ENCODE measurements at regions not wholly inside any gene's neighbourhood (a gene's known extent, or its start where the extent isn't known, plus 50 kb on each side); places are given as distances from the start of the nearest gene placed in this dataset.

DNA sequence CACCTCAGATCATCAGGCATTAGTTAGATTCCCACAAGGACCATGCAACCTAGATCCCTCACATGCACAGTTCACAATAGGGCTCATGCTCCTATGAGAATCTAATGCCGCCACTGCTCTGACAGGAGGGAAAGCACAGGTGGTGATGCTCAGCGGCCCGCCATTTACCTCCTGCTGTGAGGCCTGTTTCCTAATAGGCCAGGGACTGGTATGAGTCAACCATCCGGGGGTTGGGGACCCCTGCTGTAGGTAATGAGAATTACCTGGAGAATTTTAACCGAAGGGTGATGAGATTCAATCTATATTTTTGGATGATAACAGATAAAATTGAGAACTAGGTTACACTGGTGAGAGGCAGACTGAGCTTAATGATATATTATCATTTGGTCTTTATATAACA is 101.4 kb downstream of the LACC1 start:
- TF ChIP-seq, protein P1, sequence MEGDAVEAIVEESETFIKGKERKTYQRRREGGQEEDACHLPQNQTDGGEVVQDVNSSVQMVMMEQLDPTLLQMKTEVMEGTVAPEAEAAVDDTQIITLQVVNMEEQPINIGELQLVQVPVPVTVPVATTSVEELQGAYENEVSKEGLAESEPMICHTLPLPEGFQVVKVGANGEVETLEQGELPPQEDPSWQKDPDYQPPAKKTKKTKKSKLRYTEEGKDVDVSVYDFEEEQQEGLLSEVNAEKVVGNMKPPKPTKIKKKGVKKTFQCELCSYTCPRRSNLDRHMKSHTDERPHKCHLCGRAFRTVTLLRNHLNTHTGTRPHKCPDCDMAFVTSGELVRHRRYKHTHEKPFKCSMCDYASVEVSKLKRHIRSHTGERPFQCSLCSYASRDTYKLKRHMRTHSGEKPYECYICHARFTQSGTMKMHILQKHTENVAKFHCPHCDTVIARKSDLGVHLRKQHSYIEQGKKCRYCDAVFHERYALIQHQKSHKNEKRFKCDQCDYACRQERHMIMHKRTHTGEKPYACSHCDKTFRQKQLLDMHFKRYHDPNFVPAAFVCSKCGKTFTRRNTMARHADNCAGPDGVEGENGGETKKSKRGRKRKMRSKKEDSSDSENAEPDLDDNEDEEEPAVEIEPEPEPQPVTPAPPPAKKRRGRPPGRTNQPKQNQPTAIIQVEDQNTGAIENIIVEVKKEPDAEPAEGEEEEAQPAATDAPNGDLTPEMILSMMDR (conservative IDR thresholded peaks at IDR 0.05): no peak
- H3K27ac ChIP-seq: no peak overlapping the region

DNA sequence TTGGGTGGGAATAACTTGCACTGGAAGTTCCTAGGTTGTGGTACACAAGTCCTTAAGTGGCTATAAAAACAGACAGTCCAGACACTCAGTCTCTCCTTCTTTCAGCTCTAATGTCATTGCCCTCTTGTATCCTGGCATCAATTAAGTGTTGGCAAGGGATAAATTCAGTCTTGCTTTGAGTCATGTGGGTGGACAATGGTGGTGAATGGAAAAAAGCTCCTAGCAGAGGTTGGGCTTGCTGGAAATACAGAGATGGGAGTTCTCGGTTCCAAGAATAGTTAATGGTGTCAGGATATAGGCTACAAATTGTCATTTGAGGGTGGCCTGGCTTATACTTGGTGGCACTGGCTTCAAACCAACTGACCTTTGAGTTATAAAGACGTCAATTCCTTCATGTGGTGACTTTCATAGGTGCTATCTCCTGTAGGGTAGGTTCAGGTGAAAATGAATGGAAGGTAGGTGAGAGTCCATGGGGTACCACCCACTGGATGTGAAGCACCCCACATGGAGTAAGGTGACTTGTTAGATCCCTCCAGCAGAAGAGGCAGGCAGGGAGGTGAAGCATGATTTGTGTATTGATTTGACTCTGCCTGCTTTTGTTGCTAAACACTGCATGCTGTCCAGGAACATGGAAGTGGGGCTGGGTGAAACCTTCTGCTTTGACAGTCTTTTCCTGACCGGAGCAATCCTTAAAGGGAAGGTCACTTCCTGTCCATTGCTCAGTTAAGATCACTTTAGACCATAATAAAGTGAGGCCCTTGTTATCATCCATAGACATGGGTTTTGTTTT is 102.0 kb downstream of the LACC1 start:
- TF ChIP-seq, protein P1 (conservative IDR thresholded peaks at IDR 0.05): no peak
- H3K27ac ChIP-seq: no peak overlapping the region

DNA sequence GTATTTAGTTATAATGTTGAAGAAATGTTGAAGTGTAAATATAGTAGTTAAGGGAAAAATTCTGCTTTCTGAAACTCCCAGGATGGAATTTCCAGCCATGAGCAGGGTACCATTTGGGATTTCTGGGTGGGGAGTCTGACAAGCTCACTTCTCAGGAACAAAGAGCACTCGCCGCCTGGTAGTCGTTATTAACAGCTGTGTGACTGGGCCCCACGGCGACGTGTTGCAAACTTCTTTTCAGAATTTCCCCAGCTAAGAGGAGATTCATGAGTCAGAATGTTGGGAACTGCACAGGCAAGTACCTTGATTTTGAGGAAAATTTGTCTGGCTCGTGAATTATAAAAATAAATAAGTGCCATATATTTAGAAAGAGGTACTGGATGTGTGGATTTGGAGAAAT is 103.7 kb downstream of the LACC1 start:
- TF ChIP-seq, protein P1 (conservative IDR thresholded peaks at IDR 0.05): no peak
- no peak overlapping the region for H3K27ac ChIP-seq

DNA sequence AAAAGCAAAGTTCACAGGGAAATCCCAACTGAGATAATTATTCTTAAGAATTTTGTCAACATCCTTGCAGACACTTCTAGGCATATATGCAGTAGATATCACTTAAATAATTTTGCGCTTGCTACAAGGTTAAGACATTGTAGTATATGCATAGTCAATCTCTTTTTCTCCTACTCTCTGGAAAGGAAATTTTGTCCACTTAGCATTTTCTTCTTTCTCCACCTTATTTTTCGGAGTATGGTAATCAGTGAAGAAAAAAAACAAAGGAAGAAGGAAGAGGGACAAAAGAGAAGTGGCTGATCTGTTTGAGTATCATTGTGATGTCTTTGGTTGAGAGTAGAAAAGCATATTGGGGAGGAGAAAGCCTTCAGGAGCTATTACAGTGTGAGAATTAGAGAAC is 104.6 kb downstream of the LACC1 start:
- no peak overlapping the region for H3K27ac ChIP-seq
- TF ChIP-seq, protein P1 (conservative IDR thresholded peaks at IDR 0.05): no peak

DNA sequence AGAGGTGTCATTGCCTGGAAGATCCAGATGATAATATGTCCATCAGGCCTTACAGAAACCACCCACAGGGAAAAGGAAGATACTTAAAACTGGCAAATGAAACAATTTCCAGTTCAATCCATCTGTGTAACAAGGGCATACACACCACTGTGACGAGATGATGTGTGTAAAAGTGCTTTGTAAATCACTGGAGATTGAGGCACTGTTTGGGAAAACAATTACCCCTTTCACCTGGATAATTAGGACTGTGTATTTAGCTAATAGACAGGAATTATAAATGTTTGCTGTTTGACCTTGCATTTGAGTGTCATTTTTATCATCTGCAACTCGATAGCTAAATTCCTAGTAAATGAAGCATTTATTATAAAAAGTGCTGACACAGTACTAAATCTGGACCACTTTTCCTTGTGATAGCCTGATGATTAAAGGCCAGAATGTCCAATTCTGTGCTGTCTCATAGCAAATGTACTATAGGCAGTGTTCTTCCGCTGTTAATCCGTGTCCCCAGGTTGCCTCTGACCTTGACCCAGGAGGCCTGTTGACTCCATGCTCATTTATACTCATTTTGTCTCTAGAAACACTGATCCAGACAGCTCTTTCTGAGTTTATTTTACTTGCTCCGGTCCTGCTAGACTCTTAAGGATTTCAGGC is 105.8 kb downstream of the LACC1 start:
- peak overlapping the region; percentile 86 for H3K27ac ChIP-seq
- TF ChIP-seq, protein P1 (conservative IDR thresholded peaks at IDR 0.05): no peak

DNA sequence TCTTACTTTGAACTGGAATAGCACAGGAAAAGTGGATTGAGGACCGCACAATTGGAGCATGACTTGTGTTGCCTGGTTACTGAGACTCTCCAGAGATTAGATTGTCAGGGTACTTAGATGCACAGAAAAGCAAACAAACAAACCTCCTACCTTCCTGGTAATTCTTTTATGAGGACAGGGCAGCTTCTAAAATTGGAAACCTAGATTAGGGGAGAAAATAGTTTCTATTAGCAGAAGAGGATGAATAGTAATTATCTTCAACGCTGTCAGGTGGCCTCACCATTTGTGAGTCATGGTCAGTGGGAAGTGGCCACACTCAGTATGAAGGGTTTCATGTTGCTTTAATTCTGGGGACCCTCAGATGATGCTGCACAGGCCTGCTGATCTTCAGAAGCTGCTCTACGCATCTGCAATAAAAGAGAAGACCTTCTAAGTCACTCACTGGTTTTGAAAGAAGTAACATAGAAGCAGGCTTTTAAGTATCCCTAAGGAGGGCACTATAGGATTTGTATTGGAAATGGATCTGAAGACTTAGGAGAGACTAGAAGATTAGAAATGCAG is 106.8 kb downstream of the LACC1 start:
- TF ChIP-seq, protein P1 (conservative IDR thresholded peaks at IDR 0.05): peak; percentile 15; the same call in 1 of the 2 replicates
- peak overlapping the region; percentile 86 for H3K27ac ChIP-seq

DNA sequence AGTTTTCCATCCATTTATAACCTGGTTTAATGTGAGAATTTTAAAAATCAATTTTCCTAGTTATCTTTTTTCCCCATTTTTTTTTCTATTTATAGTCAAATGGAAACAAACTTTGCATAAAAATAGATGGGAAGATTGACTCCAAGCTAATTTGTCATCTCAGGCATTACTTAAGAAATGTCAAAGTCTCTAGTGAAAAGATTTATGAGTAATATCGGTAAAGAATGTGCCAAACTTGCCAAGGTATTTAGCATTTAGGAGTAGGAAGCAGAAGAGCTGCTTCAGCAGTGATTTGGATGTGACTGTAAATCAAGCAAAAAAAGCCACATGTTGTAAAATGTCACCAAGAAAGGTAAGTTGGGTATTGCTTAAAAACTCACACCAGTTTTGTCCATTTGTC is 108.6 kb downstream of the LACC1 start:
- no peak overlapping the region for H3K27ac ChIP-seq
- TF ChIP-seq, protein P1 (conservative IDR thresholded peaks at IDR 0.05): no peak

All from VCaP (cell line).